Gastrocnemius medialis (tissue), 4 donors: ENCODE measurements at regions not wholly inside any gene's neighbourhood (a gene's known extent, or its start where the extent isn't known, plus 50 kb on each side); places are given as distances from the start of the nearest gene placed in this dataset.

ENCODE experiments used
- POLR2A ChIP-seq, 2 donors: fragments of 450-650 bp; IDR thresholded peaks; one replicate each; pipeline ENCODE4 v1.6.1; 2017; ENCODE audit warnings: antibody characterized with exemption in 2 of 2, mild to moderate bottlenecking in 2 of 2, moderate library complexity in 2 of 2
- TF ChIP-seq, protein P1 (sequence below), 5 experiments: fragments of 450-650 bp in 3 of 5; fragments of 200-600 bp in 2 of 5; sonication (generic) in 2 of 5; IDR thresholded peaks in 4 of 5; conservative IDR thresholded peaks in 1 of 5; 1 replicate in 4 of 5; 2 replicates in 1 of 5; pipeline ENCODE4 v1.5.1; 2016 to 2019; ENCODE audit warnings: antibody characterized with exemption in 5 of 5, mild to moderate bottlenecking in 3 of 5, moderate library complexity in 3 of 5

DNA sequence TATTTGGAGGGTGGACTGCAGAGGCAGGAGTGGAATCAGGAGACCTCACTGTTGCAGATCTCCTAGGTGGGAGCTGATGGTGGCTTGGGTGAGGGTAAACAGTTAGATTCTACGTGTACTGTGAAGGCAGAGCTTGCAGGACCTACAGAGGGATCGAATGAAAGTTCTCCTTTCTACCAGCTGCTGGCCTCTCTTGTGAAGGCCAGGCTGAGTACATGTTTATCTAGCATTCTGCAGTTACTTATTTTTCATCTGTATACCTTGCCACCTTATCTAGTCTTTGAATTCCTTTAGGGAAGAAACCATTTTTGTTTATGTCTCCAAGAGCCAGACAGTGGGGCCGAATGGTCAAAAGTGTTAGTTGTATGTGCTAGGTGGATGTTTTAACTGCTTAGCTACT lies 57.6 kb downstream of the PTTG1 start:
- TF ChIP-seq, protein P1, sequence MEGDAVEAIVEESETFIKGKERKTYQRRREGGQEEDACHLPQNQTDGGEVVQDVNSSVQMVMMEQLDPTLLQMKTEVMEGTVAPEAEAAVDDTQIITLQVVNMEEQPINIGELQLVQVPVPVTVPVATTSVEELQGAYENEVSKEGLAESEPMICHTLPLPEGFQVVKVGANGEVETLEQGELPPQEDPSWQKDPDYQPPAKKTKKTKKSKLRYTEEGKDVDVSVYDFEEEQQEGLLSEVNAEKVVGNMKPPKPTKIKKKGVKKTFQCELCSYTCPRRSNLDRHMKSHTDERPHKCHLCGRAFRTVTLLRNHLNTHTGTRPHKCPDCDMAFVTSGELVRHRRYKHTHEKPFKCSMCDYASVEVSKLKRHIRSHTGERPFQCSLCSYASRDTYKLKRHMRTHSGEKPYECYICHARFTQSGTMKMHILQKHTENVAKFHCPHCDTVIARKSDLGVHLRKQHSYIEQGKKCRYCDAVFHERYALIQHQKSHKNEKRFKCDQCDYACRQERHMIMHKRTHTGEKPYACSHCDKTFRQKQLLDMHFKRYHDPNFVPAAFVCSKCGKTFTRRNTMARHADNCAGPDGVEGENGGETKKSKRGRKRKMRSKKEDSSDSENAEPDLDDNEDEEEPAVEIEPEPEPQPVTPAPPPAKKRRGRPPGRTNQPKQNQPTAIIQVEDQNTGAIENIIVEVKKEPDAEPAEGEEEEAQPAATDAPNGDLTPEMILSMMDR (IDR thresholded peaks at IDR 0.05 in 4 of 5, conservative IDR thresholded peaks at IDR 0.05 in 1 of 5): no peak
- no peak for TF ChIP-seq POLR2A (IDR thresholded peaks at IDR 0.05)
